IPS-18a (cell line): ENCODE measurements at regions not wholly inside any gene's neighbourhood (a gene's known extent, or its start where the extent isn't known, plus 50 kb on each side); places are given as distances from the start of the nearest gene placed in this dataset.

Experiments used
- H3K27ac ChIP-seq: one replicate; pipeline ENCODE4 v1.5.1; 2013; ENCODE audit warnings: low read length
- H3K27me3 ChIP-seq: one replicate; pipeline ENCODE4 v1.6.1; 2013; ENCODE audit warnings: mild to moderate bottlenecking, low read length; ENCODE audit not compliant: control insufficient read depth, insufficient read depth
- H3K36me3 ChIP-seq: one replicate; pipeline ENCODE4 v1.6.1; 2013; ENCODE audit warnings: low read depth, low read length; ENCODE audit not compliant: control insufficient read depth
- H3K4me1 ChIP-seq: one replicate; pipeline ENCODE4 v1.6.1; 2013; ENCODE audit warnings: low read depth, low read length; ENCODE audit not compliant: control insufficient read depth
- H3K4me3 ChIP-seq: one replicate; pipeline ENCODE4 v1.5.1; 2013; ENCODE audit warnings: low read length
- H3K9ac ChIP-seq: one replicate; pipeline ENCODE4 v1.6.1; 2013; ENCODE audit warnings: mild to moderate bottlenecking, low read length, moderate library complexity
- H3K9me3 ChIP-seq: one replicate; pipeline ENCODE4 v1.6.1; 2013; ENCODE audit warnings: low read depth, low read length; ENCODE audit not compliant: control insufficient read depth

GRCh38 chr11:113634940-113635575 lies 71.0 kb downstream of the TMPRSS5 start:
- peaks cover 5% of the 10 kb centered on the region for H3K4me1 ChIP-seq
- no peak overlapping the region for H3K27ac ChIP-seq
- peaks cover 10% of the 10 kb centered on the region for H3K27me3 ChIP-seq
- no peaks in the 10 kb centered on the region for H3K36me3 ChIP-seq
- H3K9me3 ChIP-seq, result no peaks in the 10 kb centered on the region
- H3K9ac ChIP-seq, result no peak overlapping the region
- H3K4me3 ChIP-seq, result no peak overlapping the region

GRCh38 chr11:113632981-113633380 lies 73.1 kb downstream of the TMPRSS5 start:
- H3K9ac ChIP-seq, result no peak overlapping the region
- peaks cover 20% of the 10 kb centered on the region for H3K4me1 ChIP-seq
- no peaks in the 10 kb centered on the region for H3K9me3 ChIP-seq
- H3K4me3 ChIP-seq, result no peak overlapping the region
- no peak overlapping the region for H3K27ac ChIP-seq
- no peaks in the 10 kb centered on the region for H3K36me3 ChIP-seq
- peaks cover 14% of the 10 kb centered on the region for H3K27me3 ChIP-seq

- Histone ChIP-seq H3K36me3 (no peaks in the 10 kb centered on the region), H3K27me3 (peaks cover 14% of the 10 kb centered on the region), H3K9me3 (no peaks in the 10 kb centered on the region), H3K4me3 (peak overlapping the region; percentile 37), H3K9ac (no peak overlapping the region), H3K27ac (no peak overlapping the region), H3K4me1 (peaks cover 20% of the 10 kb centered on the region)
These were observed 76.5 kb downstream of the TMPRSS5 start for GRCh38 chr11:113629562-113629961.

- Histone ChIP-seq H3K27ac (no peak overlapping the region), H3K27me3 (peaks cover 14% of the 10 kb centered on the region), H3K4me1 (peaks cover 20% of the 10 kb centered on the region), H3K9ac (no peak overlapping the region), H3K9me3 (no peaks in the 10 kb centered on the region), H3K36me3 (no peaks in the 10 kb centered on the region), H3K4me3 (peak overlapping the region; percentile 37)
These were observed 77.2 kb downstream of the TMPRSS5 start for GRCh38 chr11:113628912-113629311.

GRCh38 chr11:113627946-113628345 lies 78.2 kb downstream of the TMPRSS5 start:
- no peak overlapping the region for H3K4me3 ChIP-seq
- H3K9me3 ChIP-seq, result no peaks in the 10 kb centered on the region

GRCh38 chr11:113627297-113627696 lies 78.8 kb downstream of the TMPRSS5 start:
- peaks cover 20% of the 10 kb centered on the region for H3K4me1 ChIP-seq
- H3K4me3 ChIP-seq, result no peak overlapping the region
- no peak overlapping the region for H3K9ac ChIP-seq
- no peaks in the 10 kb centered on the region for H3K9me3 ChIP-seq
- H3K36me3 ChIP-seq, result no peaks in the 10 kb centered on the region
- H3K27me3 ChIP-seq, result peaks cover 14% of the 10 kb centered on the region
- no peak overlapping the region for H3K27ac ChIP-seq

More at GRCh38 chr11:113627946-113628345, 78.2 kb downstream of the TMPRSS5 start:
- H3K4me1 ChIP-seq, result peaks cover 20% of the 10 kb centered on the region
- H3K36me3 ChIP-seq, result no peaks in the 10 kb centered on the region
- no peak overlapping the region for H3K9ac ChIP-seq
- no peak overlapping the region for H3K27ac ChIP-seq
- peaks cover 14% of the 10 kb centered on the region for H3K27me3 ChIP-seq

- Histone ChIP-seq H3K4me3 (no peak overlapping the region), H3K4me1 (peaks cover 20% of the 10 kb centered on the region), H3K27ac (no peak overlapping the region), H3K9ac (no peak overlapping the region), H3K27me3 (peaks cover 14% of the 10 kb centered on the region), H3K9me3 (no peaks in the 10 kb centered on the region), H3K36me3 (no peaks in the 10 kb centered on the region)
These were observed 79.4 kb downstream of the TMPRSS5 start for GRCh38 chr11:113626736-113627135.

GRCh38 chr11:113623114-113623513 lies 83.0 kb downstream of the TMPRSS5 start:
- Histone ChIP-seq H3K9me3 (no peaks in the 10 kb centered on the region), H3K4me3 (no peak overlapping the region), H3K36me3 (no peaks in the 10 kb centered on the region), H3K27ac (no peak overlapping the region), H3K9ac (no peak overlapping the region), H3K4me1 (no peaks in the 10 kb centered on the region), H3K27me3 (no peaks in the 10 kb centered on the region)

- Histone ChIP-seq H3K36me3 (no peaks in the 10 kb centered on the region), H3K27ac (no peak overlapping the region)
These were observed 87.7 kb downstream of the TMPRSS5 start for GRCh38 chr11:113618360-113618759.

GRCh38 chr11:113615773-113616172 lies 90.3 kb downstream of the TMPRSS5 start:
- Histone ChIP-seq H3K27me3 (no peaks in the 10 kb centered on the region), H3K4me1 (peaks cover 10% of the 10 kb centered on the region)

More at GRCh38 chr11:113618360-113618759, 87.7 kb downstream of the TMPRSS5 start:
- Histone ChIP-seq H3K9ac (no peak overlapping the region), H3K9me3 (no peaks in the 10 kb centered on the region), H3K4me3 (no peak overlapping the region), H3K27me3 (no peaks in the 10 kb centered on the region), H3K4me1 (peaks cover 10% of the 10 kb centered on the region)

GRCh38 chr11:113615098-113615497 lies 91.0 kb downstream of the TMPRSS5 start:
- Histone ChIP-seq H3K4me1 (peaks cover 10% of the 10 kb centered on the region), H3K9me3 (no peaks in the 10 kb centered on the region), H3K36me3 (no peaks in the 10 kb centered on the region), H3K9ac (no peak overlapping the region), H3K4me3 (no peak overlapping the region), H3K27me3 (no peaks in the 10 kb centered on the region), H3K27ac (no peak overlapping the region)

More at GRCh38 chr11:113615773-113616172, 90.3 kb downstream of the TMPRSS5 start:
- Histone ChIP-seq H3K27ac (no peak overlapping the region), H3K36me3 (no peaks in the 10 kb centered on the region), H3K9me3 (no peaks in the 10 kb centered on the region), H3K4me3 (no peak overlapping the region), H3K9ac (no peak overlapping the region)

- Histone ChIP-seq H3K4me3 (no peak overlapping the region), H3K9ac (no peak overlapping the region), H3K9me3 (no peaks in the 10 kb centered on the region), H3K4me1 (peaks cover 10% of the 10 kb centered on the region), H3K27ac (no peak overlapping the region), H3K27me3 (no peaks in the 10 kb centered on the region), H3K36me3 (no peaks in the 10 kb centered on the region)
These were observed 92.0 kb downstream of the TMPRSS5 start for GRCh38 chr11:113614097-113614496.
